ENCODE measurements at regions not wholly inside any gene's neighbourhood (a gene's known extent, or its start where the extent isn't known, plus 50 kb on each side); places are given as distances from the start of the nearest gene placed in this dataset.

- DNase-seq, result no peak
- no peaks in the 10 kb centered on the region for H3K4me1 ChIP-seq
- no peaks in the 10 kb centered on the region for H3K36me3 ChIP-seq
- H3K9me3 ChIP-seq, result no peaks in the 10 kb centered on the region
- H3K27me3 ChIP-seq, result no peaks in the 10 kb centered on the region
- TF ChIP-seq CTCF (IDR thresholded peaks at IDR 0.05; ENCODE audit: low read depth, low read length), result no peak
- no peak overlapping the region for H3K4me3 ChIP-seq (ENCODE audit: low read depth, low read length)
Measured at GRCh38 chr2:128651000-128651399, 332.3 kb upstream of the HS6ST1 start.

GRCh38 chr2:128654408-128654807 is 335.7 kb upstream of the HS6ST1 start:
- H3K36me3 ChIP-seq, result no peaks in the 10 kb centered on the region
- no peaks in the 10 kb centered on the region for H3K9me3 ChIP-seq
- no peaks in the 10 kb centered on the region for H3K4me1 ChIP-seq
- TF ChIP-seq CTCF (IDR thresholded peaks at IDR 0.05; ENCODE audit: low read depth, low read length), result no peak
- no peak for DNase-seq
- no peaks in the 10 kb centered on the region for H3K27me3 ChIP-seq
- H3K4me3 ChIP-seq (ENCODE audit: low read depth, low read length), result no peak overlapping the region

GRCh38 chr2:128660836-128661235 is 342.2 kb upstream of the HS6ST1 start:
- no peak for DNase-seq
- H3K4me1 ChIP-seq, result no peaks in the 10 kb centered on the region
- no peaks in the 10 kb centered on the region for H3K9me3 ChIP-seq
- TF ChIP-seq CTCF (IDR thresholded peaks at IDR 0.05; ENCODE audit: low read depth, low read length), result no peak
- H3K4me3 ChIP-seq (ENCODE audit: low read depth, low read length), result no peak overlapping the region
- H3K27me3 ChIP-seq, result no peaks in the 10 kb centered on the region
- no peaks in the 10 kb centered on the region for H3K36me3 ChIP-seq

- no peak overlapping the region for H3K4me3 ChIP-seq (ENCODE audit: low read depth, low read length)
- TF ChIP-seq CTCF (IDR thresholded peaks at IDR 0.05; ENCODE audit: low read depth, low read length), result no peak
- H3K9me3 ChIP-seq, result no peaks in the 10 kb centered on the region
- H3K36me3 ChIP-seq, result no peaks in the 10 kb centered on the region
- H3K4me1 ChIP-seq, result no peaks in the 10 kb centered on the region
- DNase-seq, result no peak
- H3K27me3 ChIP-seq, result no peaks in the 10 kb centered on the region
Measured at GRCh38 chr2:128661311-128661710, 342.6 kb upstream of the HS6ST1 start.

GRCh38 chr2:128662051-128662471 is 343.4 kb upstream of the HS6ST1 start:
- no peaks in the 10 kb centered on the region for H3K36me3 ChIP-seq
- no peak overlapping the region for H3K4me3 ChIP-seq (ENCODE audit: low read depth, low read length)
- no peak for DNase-seq
- H3K27me3 ChIP-seq, result no peaks in the 10 kb centered on the region
- no peak for TF ChIP-seq CTCF (IDR thresholded peaks at IDR 0.05; ENCODE audit: low read depth, low read length)
- no peaks in the 10 kb centered on the region for H3K4me1 ChIP-seq
- no peaks in the 10 kb centered on the region for H3K9me3 ChIP-seq

GRCh38 chr2:128663371-128664050 is 344.8 kb upstream of the HS6ST1 start:
- H3K36me3 ChIP-seq, result no peaks in the 10 kb centered on the region
- no peak for DNase-seq
- H3K4me1 ChIP-seq, result no peaks in the 10 kb centered on the region
- H3K4me3 ChIP-seq (ENCODE audit: low read depth, low read length), result no peak overlapping the region
- TF ChIP-seq CTCF (IDR thresholded peaks at IDR 0.05; ENCODE audit: low read depth, low read length), result no peak
- H3K9me3 ChIP-seq, result no peaks in the 10 kb centered on the region
- no peaks in the 10 kb centered on the region for H3K27me3 ChIP-seq
